Neural crest cell (in vitro differentiated cells): ENCODE measurements at regions not wholly inside any gene's neighbourhood (a gene's known extent, or its start where the extent isn't known, plus 50 kb on each side); places are given as distances from the start of the nearest gene placed in this dataset.

Experiments
- DNase-seq: peaks from one replicate; pipeline ENCODE4 v3.0.0; 2021; ENCODE audit warnings: low read depth, mixed read lengths, low spot score
- H3K27ac Mint-ChIP-seq: one replicate; pipeline ENCODE4 v1.8.0; 2021; ENCODE audit warnings: mild to moderate bottlenecking, mixed read lengths; ENCODE audit not compliant: unreplicated experiment
- H3K27me3 Mint-ChIP-seq: 2 replicates; pipeline ENCODE4 v1.8.0; 2021; ENCODE audit warnings: low read depth, mild to moderate bottlenecking, mixed read lengths
- H3K36me3 Mint-ChIP-seq: 2 replicates; pipeline ENCODE4 v1.8.0; 2021; ENCODE audit warnings: low read depth, mild to moderate bottlenecking, mixed read lengths
- H3K4me1 Mint-ChIP-seq: 2 replicates; pipeline ENCODE4 v1.8.0; 2021; ENCODE audit warnings: mixed read lengths
- H3K4me3 Mint-ChIP-seq: one replicate; pipeline ENCODE4 v1.8.0; 2021; ENCODE audit warnings: mild to moderate bottlenecking, mixed read lengths
- H3K9me3 Mint-ChIP-seq: 2 replicates; pipeline ENCODE4 v1.8.0; 2021; ENCODE audit warnings: mixed read lengths
- CTCF ChIP-seq: fragments of 200-600 bp; sonication (generic); conservative IDR thresholded peaks from 2 replicates; pipeline ENCODE4 v1.5.0; 2021; ENCODE audit warnings: antibody characterized with exemption, mild to moderate bottlenecking

DNA sequence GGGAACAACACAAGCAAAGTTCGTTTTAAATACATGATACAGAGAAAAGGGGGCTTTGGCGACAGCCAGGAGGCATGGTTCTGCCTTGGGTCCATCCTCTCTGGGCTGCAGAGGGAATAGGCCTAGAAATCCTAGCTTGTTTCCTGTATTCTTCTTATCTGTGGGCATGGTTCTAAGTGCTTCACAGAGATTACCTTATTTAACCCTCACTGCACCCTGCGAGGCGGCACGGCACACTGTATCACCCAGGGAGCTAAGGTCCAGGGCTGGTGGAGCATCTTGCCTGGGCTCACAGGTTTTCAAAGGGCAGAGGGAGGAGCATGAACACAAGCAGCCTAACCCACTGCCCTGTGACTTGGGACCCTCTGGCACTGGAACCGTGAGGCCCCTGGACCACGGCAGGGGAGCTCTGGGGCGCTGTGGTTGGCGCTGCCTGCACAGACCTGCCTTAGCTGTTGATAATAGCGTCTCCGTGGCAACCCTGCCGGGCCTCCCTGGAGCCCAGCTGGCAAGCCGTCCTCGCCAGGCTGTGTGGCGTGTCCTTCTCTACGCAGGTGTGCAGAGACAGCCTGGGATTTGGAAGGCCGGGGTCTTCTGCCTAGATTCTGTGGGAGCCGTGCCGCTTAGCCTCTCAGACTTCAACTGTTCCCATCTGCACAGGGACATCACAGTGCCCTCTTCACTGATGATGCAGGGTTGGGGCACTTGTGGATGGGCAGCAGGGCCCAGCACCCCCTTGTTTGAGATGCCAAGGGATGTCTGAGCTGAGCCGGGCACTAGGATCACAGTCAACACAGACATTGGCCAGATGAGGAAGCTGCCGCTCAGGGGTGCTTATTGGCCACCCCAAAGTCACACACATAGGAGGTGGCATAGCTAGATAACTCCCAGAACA is 154.6 kb upstream of the TLE3 start:
- H3K9me3 Mint-ChIP-seq, result no peaks in the 10 kb centered on the region
- no peaks in the 10 kb centered on the region for H3K36me3 Mint-ChIP-seq
- no peak for DNase-seq
- peaks cover 47% of the 10 kb centered on the region for H3K4me1 Mint-ChIP-seq
- H3K27me3 Mint-ChIP-seq, result peaks cover 9% of the 10 kb centered on the region
- no peak overlapping the region for H3K4me3 Mint-ChIP-seq
- TF ChIP-seq CTCF, result no peak
- no peak overlapping the region for H3K27ac Mint-ChIP-seq

DNA sequence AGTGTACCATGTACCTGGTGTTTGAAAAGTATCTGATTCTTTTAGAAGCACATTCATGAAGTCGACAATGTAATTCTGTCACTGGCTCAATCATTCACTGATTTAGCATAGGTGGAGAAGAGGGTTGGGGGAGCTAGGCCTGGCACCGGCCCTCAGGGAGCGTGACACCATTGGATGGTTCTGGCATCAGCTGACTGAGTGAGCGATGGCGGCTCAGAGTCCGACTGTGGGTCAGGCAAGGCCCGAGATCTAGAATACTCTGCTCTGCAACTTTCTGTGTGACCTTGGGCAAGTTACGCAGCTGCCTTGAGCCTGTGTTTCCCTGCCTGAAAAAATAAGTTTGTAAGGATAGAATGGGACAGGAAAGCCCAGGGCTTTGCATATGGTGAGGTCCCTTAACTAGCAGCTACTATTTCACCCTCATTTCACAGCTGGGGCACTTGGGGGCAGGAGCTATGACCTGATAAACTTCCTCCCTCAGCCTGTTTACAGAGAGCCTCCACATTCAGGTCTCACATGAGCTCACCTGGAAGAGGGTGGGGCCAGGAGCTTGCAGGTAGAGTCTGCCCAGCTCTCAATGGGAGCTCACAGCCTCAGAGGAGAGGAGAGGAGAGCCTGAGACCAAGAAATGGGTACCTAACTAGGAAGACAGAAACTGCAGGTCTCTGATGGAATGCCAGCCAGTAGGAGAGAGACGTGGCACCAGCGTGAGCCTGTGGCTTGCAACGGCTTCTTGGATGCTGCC is 153.7 kb upstream of the TLE3 start:
- Mint-ChIP-seq H3K36me3 (no peaks in the 10 kb centered on the region), H3K4me1 (peaks cover 48% of the 10 kb centered on the region), H3K4me3 (no peak overlapping the region), H3K27me3 (peaks cover 9% of the 10 kb centered on the region), H3K9me3 (no peaks in the 10 kb centered on the region), H3K27ac (no peak overlapping the region)
- DNase-seq, result no peak
- no peak for TF ChIP-seq CTCF

- DNase-seq, result no peak
- no peak overlapping the region for H3K4me3 Mint-ChIP-seq
- peaks cover 9% of the 10 kb centered on the region for H3K27me3 Mint-ChIP-seq
- H3K9me3 Mint-ChIP-seq, result no peaks in the 10 kb centered on the region
- H3K4me1 Mint-ChIP-seq, result peaks cover 56% of the 10 kb centered on the region
- peak overlapping the region; percentile 3 for H3K27ac Mint-ChIP-seq
- TF ChIP-seq CTCF, result no peak
- no peaks in the 10 kb centered on the region for H3K36me3 Mint-ChIP-seq
These were observed 152.8 kb upstream of the TLE3 start for GRCh38 chr15:70250208-70251201.

DNA sequence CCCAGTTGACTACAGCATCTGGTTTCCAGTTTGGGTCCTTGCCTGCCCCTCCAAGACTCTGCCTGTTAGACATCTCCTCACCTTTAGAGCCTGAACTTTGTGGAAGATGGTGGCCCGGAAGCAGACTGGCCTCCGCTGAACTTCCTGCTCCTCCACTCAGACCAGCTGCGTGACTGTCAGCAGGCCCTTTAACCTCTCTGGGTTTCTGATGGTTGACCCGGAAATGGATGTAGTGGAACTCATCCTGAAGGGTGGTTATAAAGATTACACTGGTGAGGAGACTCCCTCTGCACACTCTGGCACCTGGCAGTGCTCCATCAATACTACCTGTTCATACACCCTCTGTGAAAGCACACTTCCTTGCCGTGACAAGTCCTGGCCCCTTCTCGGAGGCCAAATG is 151.9 kb upstream of the TLE3 start:
- H3K4me1 Mint-ChIP-seq, result peaks cover 59% of the 10 kb centered on the region
- H3K4me3 Mint-ChIP-seq, result no peak overlapping the region
- H3K27me3 Mint-ChIP-seq, result peaks cover 9% of the 10 kb centered on the region
- H3K36me3 Mint-ChIP-seq, result no peaks in the 10 kb centered on the region
- DNase-seq, result no peak
- H3K27ac Mint-ChIP-seq, result no peak overlapping the region
- TF ChIP-seq CTCF, result no peak
- no peaks in the 10 kb centered on the region for H3K9me3 Mint-ChIP-seq
